8988T (cell line): ENCODE measurements at regions not wholly inside any gene's neighbourhood (a gene's known extent, or its start where the extent isn't known, plus 50 kb on each side); places are given as distances from the start of the nearest gene placed in this dataset.
"Not testable (repeated sequence)": the region's sequence is repeated elsewhere in the genome, so short reads cannot be mapped to it uniquely, and the experiment has no call there.

Experiments used
- DNase-seq: peaks from one replicate; pipeline ENCODE4 v3.0.0; 2011

GRCh38 chr5:124045412-124045811 lies 533.4 kb downstream of the CSNK1G3 start:
- no peak for DNase-seq

DNA sequence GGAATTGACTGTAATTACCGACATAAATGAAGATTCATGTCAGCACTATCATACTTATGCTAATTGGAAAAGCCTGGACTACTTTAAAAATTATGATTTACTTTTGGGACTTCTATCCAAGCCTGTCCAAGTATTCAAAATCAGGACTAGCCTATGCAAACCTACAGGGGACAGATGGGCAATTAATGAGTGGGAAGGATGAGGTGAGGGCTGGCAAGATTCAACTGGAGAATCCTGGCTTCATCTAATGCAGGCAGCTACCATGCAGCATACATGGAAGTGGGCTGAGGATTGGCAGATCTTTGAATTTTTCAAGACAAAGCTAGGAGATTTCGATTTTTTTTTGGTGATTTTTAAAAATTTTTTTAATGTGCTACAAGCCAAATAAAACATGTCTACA lies 532.6 kb downstream of the CSNK1G3 start:
- DNase-seq, result no peak

- no peak for DNase-seq
Measured at GRCh38 chr5:124043456-124043855, 531.5 kb downstream of the CSNK1G3 start.

DNA sequence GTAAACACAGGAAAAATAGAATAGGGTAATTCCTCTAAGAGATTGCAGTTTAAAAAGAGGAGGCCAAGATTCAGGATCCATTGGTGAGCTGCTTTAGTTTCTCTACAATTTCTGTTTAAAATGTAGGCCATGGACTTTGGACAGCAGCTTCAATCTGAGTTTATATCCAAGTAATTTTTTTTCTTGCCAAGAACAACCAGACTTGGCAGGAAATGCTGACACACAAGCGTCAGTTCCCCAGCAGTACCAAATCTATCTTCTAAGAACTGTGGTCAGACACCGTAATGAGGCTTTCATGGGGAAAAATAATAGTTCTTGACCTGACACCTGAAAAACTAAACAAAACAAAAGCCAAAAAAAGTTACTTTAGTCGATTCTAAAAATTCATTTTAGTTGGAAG lies 528.8 kb downstream of the CSNK1G3 start:
- no peak for DNase-seq

DNA sequence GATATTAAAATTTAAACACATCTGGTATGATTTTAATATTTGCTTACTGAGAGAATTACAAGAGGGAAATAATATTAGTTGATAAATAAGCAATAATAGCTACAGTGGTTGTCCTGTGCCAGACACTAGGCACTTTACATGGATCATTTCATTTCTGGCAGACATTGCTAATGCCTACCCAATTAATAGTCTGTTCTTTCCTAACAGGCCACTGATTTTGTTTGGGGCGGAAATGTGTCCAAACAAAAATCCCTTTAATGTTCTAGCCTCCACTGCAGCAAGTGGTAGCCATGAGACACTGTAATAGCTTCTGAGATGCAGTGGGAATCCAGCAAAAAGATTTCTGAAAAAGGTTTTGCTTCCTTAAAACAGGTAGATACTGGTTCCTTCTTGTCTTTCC lies 527.4 kb downstream of the CSNK1G3 start:
- no peak for DNase-seq

DNA sequence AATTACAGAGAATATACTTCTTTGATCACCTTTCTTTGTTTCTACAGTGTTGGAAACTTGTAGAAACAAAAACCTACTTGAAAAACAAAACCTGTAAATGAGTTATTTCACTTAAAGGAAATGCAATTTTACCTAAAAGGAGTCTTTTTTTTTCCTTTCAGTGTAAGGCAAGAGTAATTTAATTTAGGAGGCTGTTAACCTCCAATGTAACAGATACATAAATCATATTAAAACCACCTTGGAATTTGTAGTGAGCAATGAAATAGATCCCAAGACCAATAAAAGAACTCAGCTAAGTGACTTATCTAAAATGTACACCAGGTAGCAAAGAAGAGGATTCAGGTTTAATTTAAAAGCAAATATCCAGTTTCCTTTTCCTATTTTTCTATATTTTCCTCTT lies 524.8 kb downstream of the CSNK1G3 start:
- DNase-seq, result no peak

GRCh38 chr5:124034963-124035362 lies 523.0 kb downstream of the CSNK1G3 start:
- no peak for DNase-seq

- DNase-seq, result no peak
Measured at GRCh38 chr5:124034083-124034700, 522.2 kb downstream of the CSNK1G3 start.

DNA sequence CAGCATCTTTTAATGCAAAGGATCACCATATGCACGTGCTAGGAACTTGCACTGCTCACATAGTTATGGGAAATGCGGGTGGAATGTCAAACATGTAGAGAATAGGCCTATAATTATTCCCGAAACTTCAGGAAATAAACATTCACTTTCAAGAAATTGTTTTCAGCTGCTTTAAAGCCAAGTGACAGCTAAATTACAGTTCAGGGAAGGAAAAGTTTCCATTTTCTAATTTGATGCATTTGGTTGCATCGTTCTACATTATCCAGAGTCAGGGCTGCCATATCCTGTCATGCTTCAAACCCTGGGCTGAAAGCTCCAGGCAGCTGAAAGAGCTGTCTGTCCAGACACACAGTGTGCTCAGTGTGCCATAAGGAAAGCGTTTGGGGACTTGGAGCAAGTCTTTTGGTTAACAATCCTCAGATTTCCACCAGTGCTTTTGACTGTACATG lies 518.1 kb downstream of the CSNK1G3 start:
- no peak for DNase-seq

DNA sequence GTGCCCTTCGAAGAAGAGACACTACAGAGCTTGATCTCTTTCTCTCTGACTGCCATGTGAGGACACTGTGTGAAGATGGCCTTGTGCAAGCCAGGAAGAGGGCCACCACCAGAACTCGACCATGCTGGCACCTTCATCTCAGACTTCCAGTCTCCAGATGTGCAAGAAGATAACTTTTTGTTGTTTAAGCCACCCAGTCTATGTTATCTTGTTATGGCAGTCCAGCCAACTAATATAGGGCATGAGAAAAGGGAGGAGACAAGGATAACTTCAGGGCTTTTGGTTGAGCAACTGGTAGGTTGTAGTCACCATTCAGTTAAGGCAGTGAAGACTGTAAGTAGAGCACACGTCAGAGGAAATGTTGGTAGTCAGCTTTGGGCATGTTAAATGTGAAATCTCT lies 515.5 kb downstream of the CSNK1G3 start:
- no peak for DNase-seq

DNA sequence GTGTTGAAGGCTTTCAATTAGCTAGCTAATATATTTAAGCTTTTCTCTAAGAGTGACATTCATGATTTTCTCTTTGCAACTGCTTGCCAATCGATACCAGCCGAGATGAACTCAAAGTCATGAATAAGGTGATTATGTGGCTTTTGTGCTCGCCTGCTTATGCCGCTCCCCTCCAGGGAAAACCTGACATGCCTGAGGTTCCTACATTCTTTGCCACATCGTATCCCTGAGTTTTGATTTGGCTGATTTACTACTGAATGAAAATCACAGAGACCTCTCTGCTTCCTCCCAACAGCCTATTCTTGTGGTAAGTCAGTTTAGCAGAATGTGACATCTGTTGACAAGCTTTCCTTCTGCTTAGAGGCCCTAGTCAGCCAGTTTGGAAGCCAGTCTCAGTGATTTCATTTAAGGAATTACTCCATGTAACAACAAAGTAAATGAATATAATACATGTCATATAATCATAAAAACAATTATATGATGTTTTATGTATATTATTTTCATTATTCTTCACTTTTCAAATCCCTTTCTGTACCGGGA lies 513.4 kb downstream of the CSNK1G3 start:
- DNase-seq, result no peak

DNA sequence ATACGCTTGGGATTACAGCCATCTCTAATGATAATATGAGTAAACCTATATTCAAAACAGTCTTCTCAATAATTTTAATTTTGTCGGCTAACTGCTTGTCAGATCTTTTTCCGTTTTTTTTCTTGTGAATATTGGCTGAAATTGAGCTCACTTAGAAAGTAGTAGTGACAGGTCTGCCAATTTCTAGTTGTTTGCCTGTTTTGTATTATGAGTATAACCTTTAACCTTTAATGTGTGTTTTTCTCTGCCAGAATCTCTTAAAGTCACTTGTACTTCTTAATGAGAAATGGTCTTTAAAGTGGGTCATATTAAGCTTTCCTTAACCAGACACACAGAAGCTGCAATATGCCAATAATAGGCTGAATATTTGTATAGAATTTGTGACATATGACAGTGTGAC lies 511.0 kb downstream of the CSNK1G3 start:
- no peak for DNase-seq

DNA sequence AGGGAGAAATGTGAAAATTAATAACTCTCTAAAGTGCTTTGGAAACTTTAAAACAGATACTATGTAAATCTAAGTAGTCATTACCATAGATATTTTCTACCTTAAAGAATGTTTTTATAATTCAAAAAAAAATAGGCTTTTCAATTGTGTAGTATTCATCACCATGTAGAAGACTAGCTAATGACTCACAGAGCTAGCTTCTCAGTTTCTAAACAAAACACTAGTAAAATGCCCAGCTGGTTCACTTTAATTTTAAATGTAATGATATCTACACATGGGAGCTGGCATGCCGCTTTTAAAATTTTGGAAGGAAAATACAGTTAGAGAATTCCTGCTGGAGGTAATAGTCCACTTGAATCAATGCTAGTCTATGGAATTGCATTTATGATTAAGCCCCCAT lies 509.8 kb downstream of the CSNK1G3 start:
- no peak for DNase-seq

DNA sequence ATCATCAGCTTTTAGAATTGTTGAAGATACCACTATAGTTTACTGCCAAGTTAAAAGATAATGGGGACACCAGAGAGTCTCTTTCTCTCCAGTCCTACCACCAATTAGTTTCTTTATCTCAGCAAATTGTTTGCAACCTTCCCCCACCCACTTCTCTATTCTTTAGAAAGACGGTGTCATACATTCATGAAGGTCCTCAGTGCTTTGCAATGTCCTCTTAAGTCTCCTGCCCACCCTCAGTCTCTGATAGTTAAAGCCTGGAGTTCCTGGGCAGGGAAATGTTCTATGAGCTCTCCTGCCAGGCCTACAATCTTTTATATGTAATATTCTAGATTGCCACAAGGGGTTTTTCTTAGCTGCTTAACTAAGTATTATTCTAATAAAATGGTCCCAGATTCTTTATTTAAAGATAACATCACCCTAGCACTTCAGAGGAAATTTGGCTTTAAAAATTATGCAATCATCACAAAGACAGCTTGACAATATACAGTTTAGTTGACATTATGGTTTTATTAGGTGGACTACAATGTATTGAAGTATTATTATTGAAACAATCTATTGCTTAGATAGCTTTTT lies 509.2 kb downstream of the CSNK1G3 start:
- no peak for DNase-seq

DNA sequence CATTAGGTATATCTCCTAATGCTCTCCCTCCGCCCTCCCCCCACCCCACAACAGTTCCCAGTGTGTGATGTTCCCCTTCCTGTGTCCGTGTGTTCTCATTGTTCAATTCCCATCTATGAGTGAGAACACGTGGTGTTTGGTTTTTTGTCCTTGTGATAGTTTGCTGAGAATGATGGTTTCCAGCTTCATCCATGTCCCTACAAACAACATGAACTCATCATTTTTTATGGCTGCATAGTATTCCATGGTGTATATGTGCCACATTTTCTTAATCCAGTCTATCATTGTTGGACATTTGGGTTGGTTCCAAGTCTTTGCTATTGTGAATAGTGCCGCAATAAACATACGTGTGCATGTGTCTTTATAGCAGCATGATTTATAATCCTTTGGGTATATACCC lies 505.3 kb downstream of the CSNK1G3 start:
- DNase-seq, result not testable (repeated sequence)

DNA sequence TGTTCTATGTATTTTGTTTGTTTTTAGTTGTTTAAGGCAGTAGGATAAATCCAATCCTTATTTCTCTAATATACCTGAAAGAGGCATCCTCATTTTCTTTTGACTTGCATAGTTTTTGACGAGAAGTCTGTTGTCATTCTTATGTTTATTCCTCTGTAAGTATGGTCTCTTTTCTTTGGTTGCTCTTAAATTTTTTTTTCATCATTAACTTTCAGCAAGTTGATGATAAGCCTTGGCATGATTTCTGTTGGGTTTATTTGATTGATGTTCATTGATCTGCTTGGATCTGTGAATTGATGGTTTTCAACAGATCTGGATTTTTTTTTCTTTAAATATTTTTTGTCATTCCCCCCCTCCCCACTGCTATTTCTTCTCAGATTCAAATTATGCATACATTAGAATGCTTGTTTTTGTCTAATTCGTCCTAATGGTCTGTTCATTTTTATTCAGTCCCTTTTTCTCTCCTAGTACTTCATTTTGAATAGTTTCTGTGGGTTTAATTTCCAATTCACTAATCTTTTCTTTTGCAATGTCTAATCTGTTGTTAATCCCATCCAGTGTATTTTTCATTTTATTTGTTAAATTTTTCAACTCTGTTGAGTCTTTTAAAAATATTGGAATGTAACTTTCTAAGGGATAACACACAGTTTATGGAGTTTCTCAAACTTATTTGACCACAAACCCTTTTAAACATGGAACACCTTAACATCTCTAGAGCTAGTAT lies 495.9 kb downstream of the CSNK1G3 start:
- DNase-seq, result no peak

DNA sequence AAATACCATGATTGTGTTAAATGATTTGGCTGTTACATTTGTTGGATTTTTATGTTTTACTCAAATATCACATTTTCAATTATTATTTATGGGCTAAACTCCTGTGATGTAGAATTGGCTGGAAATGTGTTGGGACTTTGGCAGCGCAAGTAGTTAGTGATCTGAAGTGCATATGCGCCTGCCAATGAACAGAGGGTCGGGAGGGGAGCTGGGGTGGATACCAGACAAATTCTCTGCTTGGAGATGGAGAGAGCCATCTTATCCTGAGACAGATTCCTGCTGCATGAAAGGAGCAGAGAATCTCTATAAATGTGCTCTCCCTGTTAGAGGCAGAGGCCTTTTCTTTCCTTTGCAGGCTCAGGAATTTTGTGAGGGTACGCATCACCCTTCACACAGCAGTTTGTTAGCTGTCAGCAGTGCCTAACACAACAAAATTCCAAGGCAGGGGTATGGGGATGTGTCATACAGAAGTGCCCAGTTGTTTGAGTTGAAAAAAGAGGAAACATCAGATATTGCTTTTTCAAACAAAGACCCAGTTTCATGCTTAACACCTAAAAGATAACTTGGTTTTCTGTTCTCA lies 489.1 kb downstream of the CSNK1G3 start:
- DNase-seq, result no peak

DNA sequence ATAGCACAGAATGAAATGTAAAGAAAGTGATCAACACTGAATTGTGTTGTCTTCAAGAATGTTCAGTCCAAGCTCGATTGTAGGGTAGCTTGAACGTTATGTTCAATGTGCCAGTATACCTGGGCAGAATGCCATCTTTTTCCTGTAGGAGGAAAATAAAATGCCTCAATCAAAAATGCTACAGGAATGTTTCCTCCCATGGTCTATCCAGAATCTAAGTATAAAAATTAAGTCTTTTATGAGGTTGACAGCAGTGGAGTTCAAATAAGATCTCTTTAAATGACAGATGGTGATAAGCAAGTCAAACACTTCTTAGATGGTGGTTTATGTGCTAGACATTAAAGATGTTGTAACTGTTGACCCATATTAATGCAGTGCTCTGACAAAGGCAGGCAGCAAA lies 488.6 kb downstream of the CSNK1G3 start:
- no peak for DNase-seq

GRCh38 chr5:123997462-123998215 lies 485.7 kb downstream of the CSNK1G3 start:
- DNase-seq, result no peak

- DNase-seq, result no peak
Measured at GRCh38 chr5:123997064-123997461, 485.1 kb downstream of the CSNK1G3 start.

GRCh38 chr5:123992641-123993040 lies 480.7 kb downstream of the CSNK1G3 start:
- no peak for DNase-seq

GRCh38 chr5:123987956-123988355 lies 476.0 kb downstream of the CSNK1G3 start:
- no peak for DNase-seq
